Stimulated activated CD8-positive, alpha-beta memory T cell treated with anti-CD3 and anti-CD28 coated beads, Interleukin-15, amount 100 ng/mL, for 48 hours (primary cell): ENCODE measurements at regions not wholly inside any gene's neighbourhood (a gene's known extent, or its start where the extent isn't known, plus 50 kb on each side); places are given as distances from the start of the nearest gene placed in this dataset.
"Not testable (repeated sequence)": the region's sequence is repeated elsewhere in the genome, so short reads cannot be mapped to it uniquely, and the experiment has no call there.

Experiments used
- DNase-seq, 2 donors: peaks; one replicate each; pipeline ENCODE4 v3.0.0-alpha.2; 2020; ENCODE audit warnings: low read depth in 2 of 2

DNA sequence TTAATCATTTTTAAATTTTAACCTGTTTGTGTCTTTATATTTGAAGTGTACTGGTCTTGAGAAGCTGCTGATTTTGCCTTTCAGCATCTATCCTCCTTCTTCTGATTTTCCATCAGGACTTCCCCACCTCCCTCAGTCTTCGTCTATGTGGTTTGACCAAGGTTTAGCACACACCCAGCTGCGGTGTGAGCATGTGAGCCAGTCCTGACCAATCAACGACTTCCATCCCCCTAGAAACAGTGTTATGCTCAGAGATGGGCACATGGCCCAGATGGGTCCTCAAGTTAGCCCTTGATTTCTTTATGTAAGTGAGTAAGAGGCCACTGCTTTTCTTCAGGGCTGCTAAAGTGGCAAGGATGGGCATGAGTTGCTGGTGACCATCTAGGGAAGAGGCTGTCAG, 190.8 kb downstream of the MATN1 start:
- no peak for DNase-seq

DNA sequence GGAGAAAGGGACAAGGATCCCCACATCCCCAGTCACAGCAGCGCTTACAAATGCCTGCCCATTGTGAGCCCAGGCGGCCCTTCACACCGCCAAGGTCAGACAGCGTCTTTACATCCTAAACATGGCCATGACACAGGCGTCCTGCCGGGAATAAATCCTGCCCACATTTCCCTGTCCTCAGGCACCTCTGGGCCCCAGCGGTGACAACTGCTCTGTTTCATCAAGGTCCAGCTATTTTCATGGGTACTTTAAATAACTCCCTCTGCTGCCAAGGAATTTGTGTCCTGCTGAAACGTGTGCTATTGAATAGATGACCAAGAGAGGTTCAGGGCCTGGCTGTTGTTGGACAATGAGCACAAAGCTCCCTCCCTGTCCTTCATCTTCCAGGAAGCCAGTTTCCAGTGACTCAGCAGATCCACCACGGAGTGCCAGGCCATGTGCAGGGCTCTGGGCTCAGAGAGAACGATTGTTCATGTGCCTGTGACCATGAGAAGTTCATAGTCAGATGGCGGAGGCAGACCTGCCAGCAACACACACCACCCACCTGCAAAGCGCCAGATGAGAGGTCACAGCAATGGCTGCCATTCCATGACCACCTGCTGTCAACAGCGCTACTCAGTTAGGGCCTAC, 195.8 kb downstream of the MATN1 start:
- no peak for DNase-seq

DNA sequence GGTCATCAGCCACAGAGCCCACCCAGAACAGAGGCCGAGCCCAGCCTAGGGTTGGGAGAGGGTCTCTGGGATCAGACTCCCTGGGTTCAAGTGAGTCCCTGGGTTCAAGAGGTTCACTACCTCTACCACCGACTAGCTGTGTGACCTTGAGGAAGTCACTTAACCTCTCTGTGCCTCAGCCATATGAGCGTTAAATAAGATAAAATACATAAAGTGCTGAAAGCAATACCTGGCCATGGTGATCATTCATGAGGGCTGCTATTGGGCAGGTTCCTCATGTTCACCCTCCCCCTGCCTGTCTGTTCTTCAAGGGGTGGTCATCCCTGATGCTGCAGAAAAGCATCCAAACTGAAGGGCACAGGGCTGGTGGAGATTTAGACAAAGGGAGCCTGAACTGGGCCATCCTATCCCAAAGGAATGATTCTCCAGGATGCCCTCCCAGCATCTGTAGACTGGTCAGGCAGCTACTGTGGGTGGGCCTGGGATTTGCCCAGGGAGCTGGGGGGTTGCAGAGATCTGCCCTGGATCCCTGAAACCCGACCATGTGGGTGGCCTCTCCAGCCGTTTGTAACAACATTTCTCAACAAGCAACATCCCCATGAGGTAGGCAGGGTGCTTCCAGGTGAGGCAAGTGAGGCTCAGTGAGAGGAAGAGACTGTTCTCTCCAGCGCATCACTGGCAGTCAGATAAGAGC, 196.6 kb downstream of the MATN1 start:
- DNase-seq, result no peak

DNA sequence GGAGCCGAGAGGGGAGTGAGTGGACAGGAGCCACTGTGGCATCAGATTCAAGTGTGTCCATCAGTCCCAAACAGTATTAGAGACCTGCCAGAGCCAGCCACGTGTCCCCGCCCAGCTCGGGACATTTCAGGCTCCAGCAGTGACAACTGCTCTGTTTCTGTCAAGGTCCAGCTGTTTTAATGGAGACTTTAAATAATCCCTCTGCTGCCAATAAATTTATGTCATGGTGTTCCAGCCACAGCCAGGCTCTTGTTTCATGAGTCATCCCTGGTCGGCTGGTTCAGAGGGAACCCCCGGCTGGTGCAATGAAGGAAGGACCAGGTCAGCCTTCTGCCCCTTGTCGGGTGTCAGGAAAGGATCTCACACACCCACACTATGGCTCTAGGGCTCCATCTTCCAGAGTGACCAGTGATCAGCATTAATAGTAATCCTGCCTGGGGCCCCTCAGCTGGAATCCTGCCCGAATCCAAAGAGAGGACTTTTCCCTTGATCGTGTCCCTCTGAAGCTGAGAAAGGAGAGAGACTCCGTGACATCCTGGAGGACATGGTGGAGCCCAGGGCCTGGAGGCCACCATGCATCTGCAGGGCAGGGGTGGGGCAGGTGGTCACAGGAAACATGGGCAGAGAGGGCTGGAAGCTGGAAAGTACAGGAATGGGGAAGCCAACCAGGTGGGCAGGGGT, 197.3 kb downstream of the MATN1 start:
- DNase-seq, result no peak

DNA sequence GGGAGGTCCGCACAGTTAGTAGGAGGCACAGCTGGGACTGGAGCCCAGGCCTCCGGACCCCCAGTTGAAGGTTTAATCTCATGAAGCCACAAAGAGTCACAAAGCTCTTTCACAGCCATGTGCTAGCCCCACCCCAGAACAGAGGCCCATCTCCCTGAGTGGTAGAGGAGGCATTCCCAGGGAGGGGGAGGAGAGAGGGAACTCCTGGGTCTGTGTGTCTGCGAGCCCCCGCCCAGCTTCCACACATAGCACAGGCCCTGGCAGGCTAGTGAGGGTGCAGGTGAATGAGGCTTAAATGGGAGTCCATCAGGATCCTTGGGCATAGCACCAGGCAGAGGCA, 197.8 kb downstream of the MATN1 start:
- no peak for DNase-seq

DNA sequence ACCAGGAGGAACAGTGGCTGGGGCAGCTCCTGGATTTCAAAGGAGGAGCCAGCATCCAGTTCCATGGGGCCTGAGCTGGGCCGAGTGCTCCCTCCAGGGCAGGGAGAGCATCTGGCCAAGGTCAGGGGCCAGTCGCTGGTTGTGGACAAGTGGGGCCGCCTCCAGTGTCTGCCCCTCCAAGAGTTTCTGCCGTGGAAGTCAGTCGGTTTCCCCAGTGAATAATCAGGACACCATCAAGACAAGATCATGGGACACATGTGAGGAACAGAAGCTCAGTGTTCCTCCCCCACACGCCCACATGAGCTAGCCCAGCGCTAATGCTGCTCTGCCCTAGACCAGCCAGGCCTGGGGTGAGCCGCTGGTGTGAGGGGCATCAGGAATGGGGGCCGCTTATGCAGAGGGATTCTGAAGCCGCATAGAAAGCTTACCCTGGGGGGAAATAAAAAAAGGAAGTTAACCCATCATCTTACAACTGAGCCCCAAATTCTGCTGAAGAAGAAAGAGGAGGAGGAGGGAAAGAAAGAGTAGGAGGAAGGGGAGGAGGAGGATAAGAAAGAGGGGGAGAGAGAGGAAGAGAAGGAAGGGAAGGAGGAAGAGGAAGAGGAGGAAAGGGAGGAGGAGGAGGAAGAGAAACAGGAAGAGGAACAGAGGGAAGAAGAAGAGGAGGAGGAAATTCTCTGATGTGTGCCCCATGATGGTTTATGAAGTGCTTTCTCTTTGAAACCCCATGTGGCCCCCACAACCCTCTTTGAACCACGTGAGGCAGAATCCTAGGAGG, 198.4 kb downstream of the MATN1 start:
- DNase-seq, result no peak

DNA sequence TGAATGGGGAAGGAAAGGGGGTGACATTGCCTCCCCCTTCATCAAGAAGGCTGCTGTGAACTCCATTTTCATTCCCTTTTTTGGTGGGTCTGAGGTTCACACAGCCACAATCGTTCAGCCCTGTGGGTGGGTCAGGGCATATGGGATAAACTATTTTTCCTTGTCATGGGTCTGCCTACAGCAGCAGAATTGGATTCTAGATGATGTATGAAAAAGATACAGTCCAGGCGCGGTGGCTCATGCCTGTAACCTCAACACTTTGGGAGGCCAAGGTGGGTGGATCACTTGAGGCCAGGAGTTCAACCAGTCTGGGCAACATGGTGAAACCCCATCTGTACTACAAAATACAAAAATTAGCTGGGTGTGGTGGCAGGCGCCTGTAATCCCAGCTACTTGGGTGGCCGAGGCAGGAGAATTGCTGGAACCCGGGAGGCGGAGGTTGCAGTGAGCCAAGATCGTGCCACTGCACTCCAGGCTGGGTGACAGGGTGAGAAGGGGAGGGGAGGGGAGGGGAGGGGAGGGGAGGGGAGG, 199.3 kb downstream of the MATN1 start:
- not testable (repeated sequence) for DNase-seq

DNA sequence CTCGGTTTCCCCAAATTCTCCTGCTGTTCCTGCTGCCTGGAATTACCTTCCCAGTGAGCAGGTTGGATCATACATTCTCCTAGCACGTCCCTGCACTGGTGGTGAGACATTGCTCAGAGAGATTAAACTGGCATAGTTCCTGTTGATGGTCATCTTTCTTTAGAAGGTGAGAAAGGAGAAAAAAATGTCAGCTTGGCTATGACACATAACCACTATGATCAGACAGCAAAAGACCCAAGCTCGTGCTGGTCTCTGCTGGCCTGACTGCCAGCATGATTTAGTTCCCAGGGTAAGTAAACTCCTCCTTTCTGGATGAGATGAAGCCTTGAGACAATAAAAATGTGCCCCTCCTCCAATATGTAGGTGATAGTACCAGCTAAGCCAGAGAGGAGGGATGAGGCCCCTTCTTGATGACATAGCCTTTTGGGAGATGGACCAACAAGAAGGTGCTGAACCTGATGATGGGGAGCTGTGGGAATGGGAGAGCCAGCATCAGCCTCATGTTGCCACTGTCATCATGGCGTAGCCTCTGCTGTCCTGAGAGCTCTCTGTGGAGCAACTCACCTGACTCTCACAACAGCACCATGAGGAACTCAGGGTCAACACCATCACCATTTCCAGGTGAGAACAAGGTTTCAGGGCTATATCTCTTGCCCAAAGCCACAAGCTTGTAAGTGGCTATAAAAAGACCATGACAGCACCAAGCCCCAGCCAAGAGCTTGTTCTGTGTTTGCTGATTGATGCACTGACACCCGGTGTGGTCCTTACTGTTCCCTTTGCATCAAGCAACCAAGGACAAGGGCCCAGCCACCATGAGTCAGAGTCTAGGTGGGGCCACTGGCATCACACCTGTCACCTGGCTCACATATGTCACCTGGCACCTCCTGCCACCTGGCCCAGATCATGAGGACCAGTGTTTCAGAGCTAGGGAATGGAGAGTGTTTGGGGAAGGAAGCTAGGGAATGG, 200.0 kb downstream of the MATN1 start:
- DNase-seq, result no peak

DNA sequence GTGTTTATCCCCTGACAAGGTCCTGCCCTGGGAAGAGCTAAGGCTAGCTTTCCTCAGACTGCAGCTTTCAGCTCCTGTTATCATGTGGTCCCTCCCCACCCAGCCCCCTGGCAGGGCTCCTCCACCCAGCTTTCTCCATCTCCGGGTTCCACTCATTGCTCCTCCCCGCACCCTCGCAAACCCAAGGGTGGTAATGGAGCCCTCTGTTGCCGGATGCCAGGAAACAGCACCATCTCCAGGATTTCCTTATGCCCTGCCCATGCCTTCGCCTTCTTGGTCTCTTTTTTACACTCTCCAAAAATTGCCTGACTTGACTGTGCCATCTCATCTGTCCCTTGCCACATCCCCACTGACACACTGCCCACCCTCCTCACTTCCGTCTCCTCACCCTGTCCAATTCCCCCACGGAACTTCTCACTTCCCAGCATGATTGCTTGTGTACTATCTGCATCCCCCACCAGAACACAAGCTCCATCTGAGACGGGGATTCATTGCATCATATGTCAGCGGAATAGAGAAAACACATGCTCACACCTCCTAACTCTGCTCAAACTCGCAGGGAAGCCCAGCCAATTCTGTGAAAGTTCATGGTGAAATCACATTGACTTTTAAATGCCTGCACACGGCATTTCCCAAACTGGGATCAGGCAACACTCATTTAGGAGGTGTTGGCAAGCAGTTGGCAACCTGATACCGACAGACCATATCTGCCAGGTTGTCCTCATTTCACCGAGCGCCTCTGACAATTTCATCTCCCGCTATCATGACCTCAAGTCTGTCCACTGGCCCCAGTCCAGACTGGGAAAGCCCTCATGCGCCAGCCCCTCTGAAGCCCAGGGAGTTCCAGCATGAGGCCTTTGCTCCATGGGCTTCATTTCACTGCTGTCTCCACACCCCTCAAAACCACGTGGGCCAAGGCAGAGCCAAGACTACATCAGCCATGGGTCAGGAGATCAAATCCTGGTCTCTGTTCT, 201.1 kb downstream of the MATN1 start:
- DNase-seq, result no peak

DNA sequence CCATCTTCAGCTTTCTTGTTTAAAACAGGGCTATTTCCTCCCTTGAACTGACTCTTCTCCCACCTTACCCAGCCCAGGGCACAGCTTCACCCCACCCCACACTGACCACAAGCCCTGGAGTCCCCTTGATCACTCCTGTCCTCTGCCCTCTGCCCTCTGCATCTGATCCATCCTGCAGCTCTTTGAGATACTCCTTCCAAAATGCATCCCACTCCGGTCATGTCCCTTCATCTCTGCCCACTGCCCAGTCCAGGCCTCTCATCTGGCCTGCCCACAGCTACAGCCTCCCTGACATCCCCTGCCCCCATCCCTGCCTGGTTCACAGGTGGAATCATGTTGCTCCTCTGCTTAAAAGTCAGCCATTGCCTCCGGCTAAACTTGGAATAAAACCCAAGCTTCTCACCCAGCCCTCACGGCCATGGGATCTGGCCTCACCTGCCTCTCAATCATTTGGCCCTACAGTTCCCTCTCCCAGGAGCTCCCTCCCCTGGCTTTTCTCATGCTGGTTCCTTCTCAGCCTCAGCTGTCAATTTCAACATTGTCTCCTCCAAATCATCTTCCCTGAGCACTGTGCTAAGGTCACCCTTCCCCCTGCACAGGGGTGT, 202.0 kb downstream of the MATN1 start:
- no peak for DNase-seq

DNA sequence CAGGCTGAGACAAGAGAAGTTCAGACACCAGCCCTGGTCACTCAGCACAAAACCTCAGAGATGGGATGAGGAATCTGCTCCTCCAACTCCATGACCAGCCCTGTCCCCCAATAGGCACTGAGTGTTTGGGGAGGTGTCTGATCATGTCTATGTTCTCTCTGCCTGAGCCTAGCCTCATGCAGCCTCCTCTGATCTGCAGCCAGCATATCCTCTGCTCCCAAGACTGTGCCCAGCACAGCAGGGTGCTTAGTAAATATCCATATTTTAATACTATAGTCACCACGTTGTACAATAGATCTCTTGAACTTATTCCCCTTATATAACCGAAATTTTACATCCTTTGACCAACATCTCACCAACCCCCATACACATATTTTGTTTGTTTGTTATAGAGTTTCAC, 202.9 kb downstream of the MATN1 start:
- no peak for DNase-seq

DNA sequence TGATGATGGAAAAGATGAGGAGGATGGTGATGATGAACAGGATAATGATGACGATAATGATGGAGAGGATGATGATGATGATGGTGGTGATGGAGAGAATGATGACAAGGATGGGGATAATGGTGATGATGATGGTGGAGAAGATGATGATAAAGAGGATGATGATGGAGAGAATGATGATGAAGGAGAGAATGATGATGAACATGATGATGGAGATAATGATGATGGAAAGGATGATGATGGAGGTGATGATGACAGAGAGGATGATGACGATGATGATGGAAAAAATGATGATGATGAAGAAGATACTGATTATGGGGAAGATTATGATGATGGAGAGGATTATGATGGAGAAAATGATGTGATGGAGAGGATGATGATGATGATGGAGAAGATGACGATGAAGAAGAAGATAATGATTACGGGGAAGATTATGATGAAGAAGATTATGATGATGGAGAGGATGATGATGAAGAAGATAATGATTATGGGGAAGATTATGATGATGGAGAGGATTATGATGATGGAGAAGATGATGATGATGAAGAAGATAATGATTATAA, 204.1 kb downstream of the MATN1 start:
- DNase-seq, result no peak

DNA sequence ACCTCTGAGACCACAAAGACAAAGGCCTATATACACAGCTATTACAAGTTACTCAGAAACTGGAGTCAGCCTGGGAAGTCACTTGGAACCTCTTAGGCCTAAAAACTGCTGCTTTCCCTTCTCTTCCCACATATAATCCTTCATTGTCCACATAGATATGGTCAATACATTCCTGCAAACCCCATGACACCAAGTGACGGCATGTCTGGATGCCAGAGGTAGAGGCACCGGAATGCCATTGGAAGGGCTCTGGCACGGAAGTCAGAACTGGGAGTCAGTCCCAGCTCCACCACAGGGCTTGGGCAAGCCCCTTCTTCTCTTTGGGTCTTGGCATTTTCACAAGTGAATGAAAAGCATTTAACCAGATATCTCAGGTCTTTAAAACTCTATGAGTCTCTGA, 204.7 kb downstream of the MATN1 start:
- DNase-seq, result no peak

DNA sequence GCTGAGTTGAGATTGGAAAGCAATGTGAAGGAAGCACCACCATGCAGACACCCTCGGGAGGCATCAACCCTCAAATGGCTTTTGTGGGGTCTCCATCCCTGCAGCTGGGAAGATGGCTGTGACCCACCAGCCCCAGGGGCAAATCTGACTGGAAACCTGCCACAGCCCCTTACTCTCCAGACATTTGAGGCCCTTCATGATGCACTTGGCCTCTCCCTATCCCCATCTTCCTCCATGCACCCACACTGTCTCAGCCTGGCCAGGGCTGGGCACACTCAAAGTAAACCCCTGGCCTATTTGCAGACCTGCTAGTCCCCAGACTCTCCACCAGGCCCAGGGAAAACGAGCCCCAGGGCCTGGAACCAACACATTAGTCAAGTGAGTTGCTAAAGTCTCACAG, 205.2 kb downstream of the MATN1 start:
- no peak for DNase-seq

DNA sequence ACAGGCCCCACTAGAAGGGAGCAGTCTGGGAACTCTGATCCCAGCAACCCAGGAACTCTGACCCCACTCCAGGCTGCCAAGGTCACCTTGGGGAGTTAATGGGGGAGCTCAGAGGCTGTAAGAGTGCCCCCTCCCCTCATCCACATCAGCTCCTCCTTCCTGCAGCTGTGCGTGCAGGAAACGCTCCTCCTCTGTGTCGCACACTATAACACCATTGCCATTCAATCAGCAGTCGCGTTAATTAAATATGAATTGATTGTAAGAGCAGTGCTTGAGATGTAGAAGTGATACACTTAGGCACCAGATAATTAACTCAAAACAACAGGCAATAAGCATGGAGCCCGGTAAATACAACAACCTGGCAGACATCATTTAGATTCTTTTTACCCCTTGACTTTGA, 205.7 kb downstream of the MATN1 start:
- DNase-seq, result not testable (repeated sequence)

DNA sequence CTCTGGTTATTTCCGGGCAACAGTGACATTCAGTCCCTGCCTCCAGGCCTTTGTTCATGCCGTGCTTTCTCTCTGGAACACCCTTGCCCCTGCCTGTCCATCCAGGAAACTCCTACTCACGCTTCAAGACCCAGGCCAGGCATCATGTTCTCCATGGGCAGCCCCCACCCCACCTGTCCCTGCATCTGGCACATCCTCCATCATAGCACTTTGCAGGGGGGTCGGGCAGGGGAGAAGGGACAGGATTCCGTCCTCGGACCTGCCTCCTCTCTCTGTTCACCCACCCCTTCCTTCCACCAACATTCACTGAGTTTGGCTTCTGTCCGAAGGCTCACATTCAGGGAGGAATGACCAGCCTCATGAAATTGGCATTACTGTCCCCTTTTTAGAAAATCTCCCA, 206.1 kb downstream of the MATN1 start:
- DNase-seq, result not testable (repeated sequence)

DNA sequence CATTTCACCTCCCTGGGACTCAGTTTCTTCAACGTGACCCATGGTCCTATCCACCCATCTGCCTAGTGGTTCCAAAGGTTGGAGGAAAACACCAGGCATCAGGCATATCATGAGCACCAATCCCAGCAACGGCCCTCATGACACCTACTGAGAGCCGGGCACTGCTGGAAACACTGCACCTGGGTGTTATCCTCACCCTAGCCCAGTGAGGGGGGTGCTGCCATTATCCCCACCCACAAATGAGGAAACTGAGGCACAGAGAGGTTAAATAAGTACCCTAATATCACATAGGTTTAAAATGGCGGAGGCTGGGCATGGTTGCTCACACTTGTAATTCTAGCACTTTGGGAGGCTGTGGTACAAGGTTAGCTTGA, 206.9 kb downstream of the MATN1 start:
- no peak for DNase-seq

DNA sequence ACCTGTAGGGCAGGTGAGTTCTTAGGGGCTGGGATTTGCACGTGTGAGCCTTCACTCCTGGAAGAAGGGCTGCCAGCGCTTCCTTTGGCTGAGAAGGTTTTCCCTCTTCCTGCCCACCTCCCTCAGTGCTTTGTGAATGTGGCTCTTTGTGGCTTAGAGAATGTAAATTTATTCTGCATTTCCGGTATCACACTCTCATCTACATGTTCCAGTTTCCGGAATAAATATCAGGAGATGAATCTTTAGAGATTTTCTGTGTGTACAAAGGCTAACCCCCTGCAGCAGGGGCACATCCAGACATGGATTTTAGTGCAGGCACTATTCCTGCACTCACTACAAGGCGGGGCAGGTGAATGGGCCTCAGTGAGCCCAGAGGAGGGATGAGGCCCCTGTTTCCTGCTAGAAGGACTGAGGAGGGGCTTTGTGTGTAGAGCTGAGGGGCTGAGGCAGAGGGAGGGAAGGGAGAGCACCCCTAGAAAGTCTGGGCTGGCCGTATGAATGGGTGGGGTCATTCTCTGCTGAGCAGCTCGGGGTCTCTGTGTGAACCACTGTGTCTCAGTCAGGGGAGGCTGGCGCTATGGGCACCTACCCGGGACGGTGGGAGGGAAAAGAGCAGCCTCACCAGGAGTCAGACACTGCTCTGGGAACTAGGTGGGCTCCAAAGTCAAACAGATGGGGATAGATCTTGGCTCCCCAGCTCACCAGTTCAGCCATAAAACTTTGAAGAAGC, 207.5 kb downstream of the MATN1 start:
- DNase-seq, result no peak

DNA sequence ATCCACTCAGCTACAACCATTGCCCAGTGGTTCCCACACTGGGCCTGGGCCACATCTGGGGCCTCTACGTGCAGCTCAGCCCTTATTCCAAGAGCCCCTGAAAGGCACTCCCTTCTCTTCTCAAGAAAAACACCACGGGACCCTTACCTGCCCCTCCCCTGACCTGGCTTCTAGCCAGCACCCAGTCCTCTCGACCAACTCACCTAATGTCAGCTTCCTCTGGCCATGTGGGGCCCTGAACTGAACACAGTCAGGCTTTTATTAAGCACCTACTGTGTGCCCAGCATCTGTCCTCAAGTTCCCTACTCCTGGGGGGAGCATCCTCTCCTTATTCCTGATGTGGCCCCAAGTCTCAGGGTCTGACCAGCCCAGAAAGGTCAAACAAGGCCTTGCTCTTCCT, 208.4 kb downstream of the MATN1 start:
- no peak for DNase-seq
